SIG-M5 treated with dmso at 0.1 percent for 504 hours (cell line): ENCODE measurements at regions not wholly inside any gene's neighbourhood (a gene's known extent, or its start where the extent isn't known, plus 50 kb on each side); places are given as distances from the start of the nearest gene placed in this dataset.

ENCODE experiments used
- DNase-seq: peaks from one replicate; lab custom pipeline; 2025; ENCODE audit not compliant: unreplicated experiment; lab: John Stamatoyannopoulos, UW

- DNase-seq, result peak; percentile 10
These were observed 1630.8 kb upstream of the TENM4 start for GRCh38 chr11:81071606-81072005.

- peak; percentile 24 for DNase-seq
These were observed 1630.1 kb upstream of the TENM4 start for GRCh38 chr11:81070948-81071347.

GRCh38 chr11:81059356-81059755 lies 1618.5 kb upstream of the TENM4 start:
- DNase-seq, result no peak

- no peak for DNase-seq
These were observed 1611.7 kb upstream of the TENM4 start for GRCh38 chr11:81052344-81053158.

- DNase-seq, result no peak
These were observed 1599.2 kb upstream of the TENM4 start for GRCh38 chr11:81039916-81040524.

- no peak for DNase-seq
These were observed 1595.5 kb upstream of the TENM4 start for GRCh38 chr11:81036168-81036870.

DNA sequence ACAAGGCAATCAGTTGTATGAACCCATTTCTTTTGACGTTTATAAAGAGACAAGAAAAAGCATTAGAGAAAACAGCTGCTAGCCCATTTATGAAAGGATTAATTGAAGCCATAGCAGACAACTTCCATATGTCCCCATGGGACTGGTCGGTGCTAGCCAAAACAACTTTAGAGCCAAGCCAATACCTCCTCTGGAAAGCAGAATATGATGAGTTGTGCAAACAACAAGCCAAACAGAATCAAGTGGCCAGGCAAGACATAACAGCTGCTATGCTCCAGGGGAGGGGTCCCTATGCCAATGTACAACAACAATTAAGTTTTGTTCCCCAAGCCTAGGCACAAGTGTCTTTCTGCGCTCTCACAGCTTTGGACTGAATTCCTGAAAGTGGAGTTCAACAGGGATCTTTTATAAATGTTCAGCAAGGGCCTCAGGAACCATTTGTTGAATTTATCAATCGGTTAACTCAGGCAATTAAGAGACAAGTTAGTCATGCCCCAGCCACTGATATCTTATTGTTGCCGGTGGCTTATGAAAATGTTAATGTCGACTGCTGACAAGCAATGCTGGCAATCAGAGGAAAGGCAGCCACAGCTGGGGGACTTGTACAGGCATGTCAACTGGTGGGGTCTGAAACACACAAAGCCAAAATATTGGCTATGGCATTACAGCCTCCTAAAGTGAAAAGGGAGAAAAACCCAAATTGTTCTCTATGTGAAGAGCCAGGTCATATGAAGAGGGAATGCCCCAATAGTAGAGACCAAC lies 1593.1 kb upstream of the TENM4 start:
- DNase-seq, result no peak

DNA sequence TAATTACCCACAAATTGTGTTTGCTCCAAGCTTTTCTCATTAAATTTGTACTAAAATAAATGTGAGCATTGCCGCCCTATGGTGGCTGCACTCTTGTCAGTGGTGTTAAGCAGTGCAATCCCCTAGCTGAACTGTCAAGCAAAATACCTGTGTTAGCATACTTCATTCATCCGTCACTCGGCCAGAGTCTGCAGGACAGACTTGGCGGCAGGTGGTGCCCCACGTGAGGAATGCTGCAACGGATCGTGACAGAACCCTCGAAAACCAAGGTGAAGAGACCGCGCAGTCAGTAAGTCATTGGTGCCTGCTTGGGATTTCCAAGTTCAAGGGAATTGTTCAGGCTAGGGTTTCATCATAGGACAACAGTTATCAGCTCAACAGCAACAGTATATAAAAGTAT lies 1592.1 kb upstream of the TENM4 start:
- no peak for DNase-seq

DNA sequence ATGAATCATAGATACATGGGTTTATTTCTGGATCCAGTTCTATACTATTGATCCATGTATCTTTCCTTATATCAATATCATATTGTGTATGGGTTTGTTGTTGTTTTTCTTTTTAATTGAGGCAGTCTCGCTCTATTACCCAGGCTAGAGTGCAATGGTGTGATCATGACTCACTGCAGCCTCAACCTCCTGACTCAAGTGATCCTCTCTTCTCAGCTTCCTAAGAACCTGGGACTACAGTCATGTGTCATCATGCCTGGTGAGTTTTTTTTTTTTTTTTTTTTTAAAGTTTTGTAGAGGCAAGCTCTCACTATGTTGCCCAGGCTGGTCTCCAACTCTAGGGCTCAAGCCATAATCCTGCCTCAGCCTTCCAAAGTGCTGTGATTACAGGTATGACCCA lies 1589.4 kb upstream of the TENM4 start:
- no peak for DNase-seq

- no peak for DNase-seq
These were observed 1585.2 kb upstream of the TENM4 start for GRCh38 chr11:81026032-81026431.

DNA sequence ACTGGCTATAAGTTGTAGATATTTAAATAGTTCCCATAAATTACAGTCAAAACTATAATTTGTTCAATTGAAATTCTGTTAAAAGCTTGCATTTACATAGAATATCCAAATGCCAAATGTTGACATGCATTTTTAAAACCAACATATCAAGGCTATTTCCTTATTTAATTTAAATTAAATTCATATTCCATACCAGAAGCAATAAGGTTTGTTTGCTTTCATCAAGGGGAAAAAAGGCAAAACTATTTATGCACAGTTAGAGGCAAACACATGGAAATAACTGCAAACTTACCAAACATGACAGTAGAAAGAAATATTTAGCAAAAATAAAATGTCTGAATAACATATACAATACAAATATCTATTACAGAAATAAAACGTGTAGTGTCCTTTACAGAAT lies 1581.2 kb upstream of the TENM4 start:
- DNase-seq, result no peak

GRCh38 chr11:81010631-81011030 lies 1569.8 kb upstream of the TENM4 start:
- DNase-seq, result no peak

GRCh38 chr11:81007046-81007445 lies 1566.2 kb upstream of the TENM4 start:
- peak; percentile 7 for DNase-seq

GRCh38 chr11:81005595-81005994 lies 1564.8 kb upstream of the TENM4 start:
- DNase-seq, result no peak

- no peak for DNase-seq
These were observed 1563.7 kb upstream of the TENM4 start for GRCh38 chr11:81004576-81004975.

- no peak for DNase-seq
These were observed 1561.5 kb upstream of the TENM4 start for GRCh38 chr11:81002374-81002773.

- DNase-seq, result no peak
These were observed 1559.9 kb upstream of the TENM4 start for GRCh38 chr11:81000735-81001134.

DNA sequence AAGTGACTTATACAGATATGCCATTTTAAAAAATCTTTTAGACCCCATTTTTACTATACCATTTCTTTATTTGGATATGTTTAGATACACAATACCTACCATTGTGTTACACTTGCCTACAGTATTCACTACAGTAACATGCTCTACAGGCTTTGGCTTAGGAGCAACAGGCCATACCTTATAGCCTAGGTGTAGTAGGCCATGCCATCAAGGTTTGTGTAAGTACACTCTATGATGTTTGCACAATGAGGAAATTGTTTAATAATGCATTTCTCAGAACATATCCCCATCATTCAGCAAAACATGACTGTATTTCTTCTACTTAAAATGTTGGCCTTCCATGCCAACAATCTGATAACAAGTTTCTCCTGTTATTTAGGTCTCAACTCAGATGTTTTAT lies 1559.5 kb upstream of the TENM4 start:
- no peak for DNase-seq

DNA sequence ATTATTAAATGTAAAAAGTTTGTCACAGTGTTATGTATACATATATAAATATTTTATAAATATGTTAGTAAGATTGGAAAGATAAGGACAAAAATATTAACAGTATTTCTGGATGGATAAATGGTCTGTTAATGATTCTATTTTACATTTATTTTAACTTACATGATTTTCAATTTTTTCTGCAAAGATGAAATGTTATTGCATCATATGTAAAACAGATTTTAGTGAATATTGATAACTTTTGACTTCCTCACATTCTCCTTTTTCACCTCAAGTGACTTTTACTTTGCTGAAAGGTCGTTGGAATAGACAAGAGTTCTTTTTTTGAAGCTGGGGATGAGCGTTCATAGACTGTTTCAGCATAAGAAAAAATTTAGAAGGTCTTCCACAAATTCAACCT lies 1554.7 kb upstream of the TENM4 start:
- DNase-seq, result no peak

- DNase-seq, result no peak
These were observed 1552.7 kb upstream of the TENM4 start for GRCh38 chr11:80993536-80993935.

GRCh38 chr11:80990885-80991284 lies 1550.1 kb upstream of the TENM4 start:
- no peak for DNase-seq
